ENCODE measurements at regions not wholly inside any gene's neighbourhood (a gene's known extent, or its start where the extent isn't known, plus 50 kb on each side); places are given as distances from the start of the nearest gene placed in this dataset.

DNA sequence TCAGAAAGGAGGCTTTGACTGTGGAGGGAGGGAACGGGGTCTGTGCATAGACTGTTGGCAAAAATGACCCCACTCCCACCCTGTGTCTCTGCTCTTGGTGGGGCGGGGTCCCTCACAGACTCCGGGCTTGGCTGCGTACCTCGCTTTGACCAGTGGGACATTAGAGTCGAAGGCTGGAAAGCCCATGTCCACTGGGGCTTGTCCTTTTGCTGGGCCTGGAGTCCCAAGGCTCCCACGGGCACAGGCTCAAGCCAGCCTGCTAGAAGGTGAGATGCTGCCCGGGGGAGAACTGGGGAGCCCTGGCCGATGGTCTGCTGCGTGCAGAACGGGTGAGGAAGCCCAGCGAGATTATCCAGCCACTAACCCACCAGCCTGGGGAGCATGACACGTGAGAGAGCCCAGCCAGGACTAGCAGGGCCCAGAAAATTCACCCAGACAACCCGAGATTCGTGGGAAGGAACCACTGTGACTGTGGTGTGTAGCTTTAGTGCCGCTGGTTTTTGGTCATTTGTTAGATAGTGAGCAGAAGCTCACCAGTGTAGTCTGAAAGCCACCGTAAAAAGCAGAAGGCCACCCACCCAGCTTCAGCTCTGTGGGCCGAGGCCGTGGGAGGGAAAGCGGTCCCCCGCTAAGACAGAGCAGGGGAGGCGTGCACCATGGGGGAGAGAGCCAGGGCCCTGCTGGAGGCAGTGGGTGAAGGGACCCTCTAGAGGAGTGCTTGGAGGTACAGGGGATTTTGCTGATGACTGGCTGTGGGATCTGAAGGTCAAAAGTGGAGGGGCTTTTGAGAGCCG, 78.3 kb upstream of the C1orf174 start:
- no peak overlapping the region for H3K4me3 ChIP-seq (ENCODE audit: low read depth, poor library complexity, severe bottlenecking)
- intact Hi-C loops (cut with DNase I; ENCODE audit: low total_unique reads) = no loop called here
- TF ChIP-seq, protein P1, sequence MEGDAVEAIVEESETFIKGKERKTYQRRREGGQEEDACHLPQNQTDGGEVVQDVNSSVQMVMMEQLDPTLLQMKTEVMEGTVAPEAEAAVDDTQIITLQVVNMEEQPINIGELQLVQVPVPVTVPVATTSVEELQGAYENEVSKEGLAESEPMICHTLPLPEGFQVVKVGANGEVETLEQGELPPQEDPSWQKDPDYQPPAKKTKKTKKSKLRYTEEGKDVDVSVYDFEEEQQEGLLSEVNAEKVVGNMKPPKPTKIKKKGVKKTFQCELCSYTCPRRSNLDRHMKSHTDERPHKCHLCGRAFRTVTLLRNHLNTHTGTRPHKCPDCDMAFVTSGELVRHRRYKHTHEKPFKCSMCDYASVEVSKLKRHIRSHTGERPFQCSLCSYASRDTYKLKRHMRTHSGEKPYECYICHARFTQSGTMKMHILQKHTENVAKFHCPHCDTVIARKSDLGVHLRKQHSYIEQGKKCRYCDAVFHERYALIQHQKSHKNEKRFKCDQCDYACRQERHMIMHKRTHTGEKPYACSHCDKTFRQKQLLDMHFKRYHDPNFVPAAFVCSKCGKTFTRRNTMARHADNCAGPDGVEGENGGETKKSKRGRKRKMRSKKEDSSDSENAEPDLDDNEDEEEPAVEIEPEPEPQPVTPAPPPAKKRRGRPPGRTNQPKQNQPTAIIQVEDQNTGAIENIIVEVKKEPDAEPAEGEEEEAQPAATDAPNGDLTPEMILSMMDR (IDR thresholded peaks at IDR 0.05) = no peak
- TF ChIP-seq POLR2A (IDR thresholded peaks at IDR 0.05) = no peak
- 81 to 83% methylated on average over 20 to 23 of the region's 23 CpGs for WGBS, 2 donors
- no peak for DNase-seq (ENCODE audit: low spot score in 2 of 2)

DNA sequence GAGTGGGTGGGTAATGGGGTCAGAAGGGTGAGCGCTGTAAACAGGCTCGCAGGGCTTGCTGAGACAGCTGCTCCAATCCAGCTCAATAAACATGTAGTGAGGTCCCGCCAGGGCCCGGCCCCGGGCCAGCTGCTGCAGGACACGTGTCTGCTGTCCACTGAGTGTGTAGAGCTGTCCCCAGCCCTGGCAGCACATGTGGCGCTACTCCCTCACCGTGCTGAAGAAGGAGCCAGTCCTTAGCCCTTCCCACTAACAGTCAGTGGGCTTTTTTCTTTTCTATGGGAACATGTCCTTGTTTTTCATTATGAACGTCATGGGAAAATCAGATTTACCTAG, 78.9 kb upstream of the C1orf174 start:
- intact Hi-C loops (cut with DNase I; ENCODE audit: low total_unique reads) = no loop called here

DNA sequence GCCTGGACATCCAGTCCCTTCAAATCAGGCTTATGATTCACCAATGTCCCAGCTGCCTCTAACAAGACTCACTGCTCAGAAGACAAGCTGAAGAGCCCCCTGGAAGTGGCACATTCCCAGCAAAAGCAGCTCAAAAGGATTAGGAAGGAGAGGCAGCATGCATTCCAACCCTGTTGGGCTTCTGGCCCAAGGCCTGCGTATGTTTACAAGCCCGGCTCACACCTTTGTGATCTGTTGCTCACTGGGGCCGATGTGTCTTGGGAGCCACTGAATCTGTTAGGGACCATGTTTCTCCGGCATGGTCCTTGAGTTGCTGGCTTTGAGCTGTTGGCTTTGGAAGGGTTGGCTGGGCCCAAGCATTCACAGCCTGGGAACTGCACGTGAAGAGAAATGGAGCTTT, 81.2 kb upstream of the C1orf174 start:
- no peak for DNase-seq (ENCODE audit: low spot score in 2 of 2)
- no peak overlapping the region for H3K4me3 ChIP-seq (ENCODE audit: low read depth, poor library complexity, severe bottlenecking)
- TF ChIP-seq POLR2A (IDR thresholded peaks at IDR 0.05) = no peak
- TF ChIP-seq, protein P1 (IDR thresholded peaks at IDR 0.05) = no peak
- WGBS, 2 donors = 54 to 64% methylated on average over 5 of the region's 5 CpGs
- intact Hi-C loops (cut with DNase I; ENCODE audit: low total_unique reads) = no loop called here

More for the DNA sequence above, 78.9 kb upstream of the C1orf174 start:
- TF ChIP-seq, protein P1 (IDR thresholded peaks at IDR 0.05) = no peak
- TF ChIP-seq POLR2A (IDR thresholded peaks at IDR 0.05) = no peak
- H3K4me3 ChIP-seq (ENCODE audit: low read depth, poor library complexity, severe bottlenecking) = no peak overlapping the region
- no peak for DNase-seq (ENCODE audit: low spot score in 2 of 2)
- 54 to 63% methylated on average over 9 of the region's 9 CpGs for WGBS, 2 donors

DNA sequence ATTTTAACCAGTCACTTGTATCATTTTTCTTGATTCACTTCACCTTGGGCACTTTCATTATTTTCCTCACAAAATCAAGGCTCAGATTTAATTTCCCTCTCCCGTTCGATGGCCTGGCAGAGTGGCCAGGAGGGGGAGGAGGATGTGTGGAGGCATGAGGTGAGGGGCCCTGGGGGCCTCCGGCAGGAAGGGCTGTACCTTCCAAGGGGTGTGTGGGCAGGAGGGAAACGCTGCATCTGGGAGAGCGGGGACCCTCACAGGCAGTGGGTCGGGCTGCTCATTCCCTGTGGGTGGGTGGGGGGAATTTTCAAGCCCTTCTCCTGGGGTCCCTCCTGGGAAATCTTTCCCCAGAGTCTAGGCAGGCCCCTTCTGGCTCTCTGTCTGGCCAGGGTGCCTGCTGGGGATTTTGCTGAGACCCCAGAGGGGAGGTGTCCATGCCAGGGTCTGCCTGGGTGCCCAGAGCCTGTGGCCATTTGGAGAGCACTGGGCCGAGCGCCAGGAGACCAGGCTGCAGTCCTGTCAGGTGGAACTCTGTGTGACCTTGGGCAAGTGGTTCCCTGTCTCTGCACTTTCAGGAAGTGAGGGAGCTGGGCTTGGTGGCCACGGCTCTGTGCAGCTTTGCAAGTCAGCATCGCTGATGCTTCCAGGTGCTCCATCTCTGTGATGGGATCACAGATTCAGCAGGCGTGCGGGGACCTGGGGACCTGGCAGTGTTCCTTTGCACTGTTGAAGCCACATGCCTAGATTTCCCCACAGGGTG, 81.9 kb upstream of the C1orf174 start:
- no peak for DNase-seq (ENCODE audit: low spot score in 2 of 2)
- no peak overlapping the region for H3K4me3 ChIP-seq (ENCODE audit: low read depth, poor library complexity, severe bottlenecking)
- TF ChIP-seq, protein P1 (IDR thresholded peaks at IDR 0.05) = no peak
- no peak for TF ChIP-seq POLR2A (IDR thresholded peaks at IDR 0.05)
- WGBS, 2 donors = 39 to 52% methylated on average over 10 of the region's 12 CpGs
- intact Hi-C loops (cut with DNase I; ENCODE audit: low total_unique reads) = no loop called here

DNA sequence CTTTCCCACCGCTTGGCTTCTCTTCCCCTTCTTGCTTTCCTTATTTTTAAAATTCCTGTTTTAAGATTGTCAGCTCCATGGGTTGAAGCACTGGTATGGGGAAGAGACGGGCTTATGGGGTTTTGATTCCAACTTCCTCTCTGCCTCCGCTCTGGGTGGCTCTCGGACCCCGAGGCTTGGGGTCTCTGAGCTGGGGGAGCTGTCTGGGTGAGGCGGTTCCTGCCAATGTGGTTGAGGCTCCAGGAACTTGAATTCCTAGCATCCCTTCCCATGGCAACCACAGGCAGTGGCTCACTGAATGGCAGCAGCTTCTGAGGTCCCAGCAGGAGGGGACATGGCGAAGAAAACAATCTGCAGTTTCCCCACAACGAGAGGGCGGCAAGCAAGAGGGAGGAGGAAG, 83.1 kb upstream of the C1orf174 start:
- intact Hi-C loops (cut with DNase I; ENCODE audit: low total_unique reads) = no loop called here
- WGBS, 2 donors = 63 to 73% methylated on average over 9 of the region's 9 CpGs
- DNase-seq (ENCODE audit: low spot score in 2 of 2) = no peak
- no peak overlapping the region for H3K4me3 ChIP-seq (ENCODE audit: low read depth, poor library complexity, severe bottlenecking)
- no peak for TF ChIP-seq POLR2A (IDR thresholded peaks at IDR 0.05)
- TF ChIP-seq, protein P1 (IDR thresholded peaks at IDR 0.05) = no peak
